GM19025 (cell line): ENCODE measurements at regions not wholly inside any gene's neighbourhood (a gene's known extent, or its start where the extent isn't known, plus 50 kb on each side); places are given as distances from the start of the nearest gene placed in this dataset.

Experiments
- ATAC-seq: cut with Tn5 transposase; IDR thresholded peaks from one replicate; pipeline ENCODE4 v1.9.1; 2021; ENCODE audit warnings: mild to moderate bottlenecking, low read depth, moderate library complexity; ENCODE audit not compliant: unreplicated experiment

DNA sequence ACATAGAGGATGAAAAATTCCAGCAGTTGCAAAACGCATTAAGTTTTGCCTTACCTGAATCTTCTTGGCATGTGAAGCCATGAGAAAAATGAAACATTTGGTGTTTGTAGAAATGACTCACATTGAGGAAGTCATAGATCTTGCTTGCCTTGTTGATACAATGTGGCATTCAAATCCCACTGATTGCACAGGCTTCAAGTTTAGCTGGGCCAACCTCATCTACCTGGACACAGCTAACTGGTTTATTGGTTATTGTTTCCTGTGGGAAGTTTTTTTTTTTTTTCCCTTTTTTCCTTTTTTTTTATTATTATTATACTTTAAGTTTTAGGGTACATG is 168.9 kb upstream of the C21orf91 start:
- ATAC-seq = no peak

DNA sequence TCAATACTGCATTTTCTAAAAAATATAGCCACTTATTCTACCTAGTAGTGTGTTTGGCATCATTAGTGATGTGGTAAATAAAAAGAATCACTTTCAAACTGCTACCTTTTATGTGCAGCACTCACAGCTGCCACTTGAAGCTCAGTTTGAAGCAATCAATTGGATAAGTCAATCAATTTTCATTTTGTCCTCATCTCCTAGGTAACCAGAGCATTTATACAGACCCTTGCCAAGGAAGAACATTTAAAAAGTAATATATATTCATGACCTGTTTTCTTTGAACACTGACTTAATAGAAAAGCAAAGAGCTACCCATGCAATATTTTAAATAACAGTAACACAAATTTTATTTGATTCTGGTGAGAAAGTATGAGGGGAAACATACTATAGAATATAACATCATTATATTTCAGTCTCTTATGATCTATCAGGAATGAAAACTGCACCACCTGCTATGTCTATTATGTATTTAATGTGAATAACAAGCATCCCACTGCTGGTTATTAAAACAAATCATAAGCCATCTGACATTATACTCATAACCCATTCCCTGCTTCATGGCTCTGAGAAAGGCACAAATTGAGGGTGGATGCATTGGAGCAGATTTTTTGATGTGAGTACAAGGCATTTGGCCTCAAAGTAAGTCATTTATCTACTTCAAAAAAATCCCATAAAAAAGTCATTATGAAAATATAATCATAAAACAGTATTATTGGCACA is 168.4 kb upstream of the C21orf91 start:
- no peak for ATAC-seq

- ATAC-seq = no peak
Measured at GRCh38 chr21:17981060-17981740, 162.0 kb upstream of the C21orf91 start.

GRCh38 chr21:17979763-17980162 is 160.6 kb upstream of the C21orf91 start:
- no peak for ATAC-seq

GRCh38 chr21:17978895-17979294 is 159.7 kb upstream of the C21orf91 start:
- ATAC-seq = no peak

- ATAC-seq = no peak
Measured at GRCh38 chr21:17976691-17977090, 157.5 kb upstream of the C21orf91 start.

GRCh38 chr21:17976139-17976538 is 157.0 kb upstream of the C21orf91 start:
- no peak for ATAC-seq

DNA sequence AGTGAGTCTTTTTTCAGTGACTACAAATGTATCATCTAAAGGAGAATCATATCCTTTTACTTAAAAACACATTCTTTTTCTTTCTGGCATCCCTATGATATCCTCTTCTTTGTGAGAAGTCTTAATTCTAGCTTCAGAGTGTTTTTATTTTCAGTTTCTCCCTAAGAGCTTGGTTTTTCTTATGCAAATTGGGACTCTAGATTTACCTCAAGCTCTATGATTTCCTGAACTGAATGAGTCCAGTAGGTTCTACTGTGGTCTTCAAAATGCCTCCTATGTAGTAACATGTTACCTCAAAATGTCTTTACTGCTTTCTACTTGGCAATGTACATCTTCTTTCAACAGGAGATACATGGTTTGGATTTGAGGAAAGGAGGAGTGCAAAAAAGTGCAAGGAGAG is 148.2 kb upstream of the C21orf91 start:
- no peak for ATAC-seq

DNA sequence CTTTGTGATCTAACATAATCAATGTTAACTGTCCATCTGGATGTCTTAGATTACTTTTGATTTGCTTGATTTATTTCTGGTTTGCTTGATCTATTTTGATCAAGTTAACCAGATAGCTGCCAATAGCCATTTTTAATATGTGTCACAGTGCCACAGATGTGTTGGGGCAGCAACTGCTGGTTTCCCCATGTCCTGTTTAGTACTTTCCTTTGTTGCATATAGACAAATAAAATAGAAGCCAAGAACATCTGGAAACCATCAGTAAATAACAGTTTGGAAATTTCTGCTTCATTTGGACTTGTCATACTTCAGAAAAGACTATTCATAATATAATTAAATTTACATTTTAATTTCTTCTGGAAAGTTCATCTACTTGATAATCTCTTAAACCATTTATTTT is 145.6 kb upstream of the C21orf91 start:
- no peak for ATAC-seq

- ATAC-seq = no peak
Measured at GRCh38 chr21:17964199-17964598, 145.0 kb upstream of the C21orf91 start.

DNA sequence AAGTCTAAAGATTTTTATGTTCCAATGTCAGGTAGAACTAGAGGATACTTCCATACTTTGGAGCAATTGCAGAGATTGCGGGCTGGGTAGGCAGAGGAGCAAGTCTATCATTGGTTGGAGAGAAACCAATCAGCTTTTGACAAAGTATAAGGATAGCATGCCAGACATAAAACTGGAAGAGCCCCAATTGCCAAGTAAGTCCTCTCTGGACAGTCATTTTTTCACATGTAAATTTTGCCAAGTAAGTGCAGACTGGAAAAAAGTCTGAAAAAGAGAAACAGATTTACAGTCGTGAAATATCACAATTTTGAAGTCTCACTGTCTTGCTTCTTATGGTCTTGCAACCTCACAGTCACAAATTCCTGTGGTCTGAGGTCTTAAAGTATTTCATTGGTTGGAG is 131.4 kb upstream of the C21orf91 start:
- no peak for ATAC-seq

GRCh38 chr21:17949421-17949820 is 130.3 kb upstream of the C21orf91 start:
- no peak for ATAC-seq

- no peak for ATAC-seq
Measured at GRCh38 chr21:17947531-17947930, 128.4 kb upstream of the C21orf91 start.

GRCh38 chr21:17931080-17931479 is 111.9 kb upstream of the C21orf91 start:
- ATAC-seq = peak; percentile 88

DNA sequence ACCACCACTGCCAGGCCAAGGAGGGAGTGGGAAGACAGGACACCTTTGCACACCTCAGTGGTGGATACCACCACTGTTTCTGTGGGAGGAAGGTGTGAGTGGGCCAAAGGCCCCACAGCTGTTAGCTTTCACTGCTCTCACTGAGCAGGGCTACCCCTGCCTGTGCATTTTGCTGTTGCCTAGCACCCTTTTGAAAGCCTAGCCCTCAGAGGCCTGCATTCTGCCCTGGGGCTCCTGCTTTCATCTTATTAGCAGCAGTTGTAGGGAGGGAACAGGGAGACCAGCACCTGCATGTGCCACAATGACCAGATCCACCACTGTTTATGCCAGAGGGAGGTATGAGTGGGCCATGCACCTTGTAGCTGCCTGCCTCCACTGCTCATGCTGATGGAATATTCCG is 110.9 kb upstream of the C21orf91 start:
- no peak for ATAC-seq

DNA sequence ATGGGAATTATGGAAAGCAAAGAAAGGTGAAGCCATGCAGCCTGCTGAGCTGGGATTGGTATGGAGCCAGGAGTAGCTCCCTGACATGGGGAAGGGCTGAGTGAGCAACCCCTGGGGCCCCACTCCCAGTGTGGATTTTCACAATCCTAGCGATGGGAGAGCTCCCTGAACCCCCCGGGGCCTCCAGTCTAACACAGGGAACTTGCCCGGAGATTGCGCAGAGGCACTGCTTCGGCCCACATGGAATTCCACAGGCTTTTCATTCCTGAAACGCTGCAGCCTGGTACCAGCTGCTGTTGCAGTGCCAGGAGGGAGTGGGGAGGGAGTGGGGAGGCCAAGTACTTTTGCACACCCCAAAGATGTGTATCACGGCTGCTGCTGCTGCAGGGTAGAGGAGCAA is 110.4 kb upstream of the C21orf91 start:
- no peak for ATAC-seq

DNA sequence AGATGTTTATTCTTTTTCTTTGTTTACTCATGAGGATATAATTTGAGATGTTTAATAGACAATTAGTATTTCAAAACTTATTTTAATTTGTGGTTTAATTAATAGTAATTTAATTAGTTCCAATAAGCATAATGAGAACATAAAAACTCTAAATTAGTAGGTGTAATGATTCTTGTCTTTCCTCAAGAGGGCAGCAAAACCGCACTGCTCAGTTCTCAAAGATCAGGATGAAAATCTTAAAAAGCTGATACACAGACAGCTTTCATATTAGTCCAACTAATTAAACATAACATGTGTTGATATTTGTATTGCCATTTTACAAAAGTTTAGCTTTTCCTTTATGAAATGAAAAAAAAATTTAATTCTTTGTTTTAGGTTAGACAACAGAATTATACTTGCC is 106.7 kb upstream of the C21orf91 start:
- ATAC-seq = no peak

- peak; percentile 97 for ATAC-seq
Measured at GRCh38 chr21:17925000-17925610, 105.9 kb upstream of the C21orf91 start.

GRCh38 chr21:17921579-17922530 is 102.7 kb upstream of the C21orf91 start:
- no peak for ATAC-seq

DNA sequence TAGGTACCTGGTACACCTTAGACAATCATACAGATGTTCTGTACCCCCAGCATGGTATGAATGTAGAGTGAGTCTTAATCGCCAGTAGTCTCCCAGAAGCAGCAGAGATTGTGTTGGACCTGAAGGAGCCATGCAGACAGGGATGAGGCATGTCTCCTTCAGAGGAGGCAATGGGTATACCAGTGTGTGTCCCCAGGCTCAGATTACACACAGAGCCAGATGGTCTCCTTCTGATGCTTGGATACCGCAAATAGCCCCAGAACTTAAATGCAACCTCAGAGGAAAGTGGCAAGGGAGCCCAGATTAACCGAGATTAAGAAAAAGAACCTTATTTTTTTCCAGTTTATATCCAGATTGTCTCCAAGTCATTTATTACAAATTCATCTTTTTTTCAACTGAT is 96.8 kb upstream of the C21orf91 start:
- no peak for ATAC-seq

DNA sequence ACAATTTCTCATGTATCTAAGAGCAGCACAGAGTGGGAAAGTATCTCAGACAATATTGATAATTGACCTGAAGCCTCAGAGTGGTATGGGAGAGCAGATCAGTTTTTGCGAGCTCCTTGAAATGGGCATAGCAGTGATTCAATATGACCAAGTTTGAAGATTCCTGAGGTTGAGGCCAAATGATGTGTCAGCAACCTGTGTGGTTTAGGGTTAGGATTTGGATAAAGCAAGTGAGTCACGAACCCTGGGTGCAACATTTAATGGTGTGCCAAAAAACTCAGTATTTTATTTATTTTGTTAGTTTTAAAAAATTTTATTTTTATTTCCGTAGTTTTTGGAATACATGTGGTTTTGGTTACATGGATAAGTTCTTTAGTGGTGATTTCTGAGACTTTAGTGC is 92.5 kb upstream of the C21orf91 start:
- ATAC-seq = no peak
